Testis (tissue), 2 donors: ENCODE measurements at regions not wholly inside any gene's neighbourhood (a gene's known extent, or its start where the extent isn't known, plus 50 kb on each side); places are given as distances from the start of the nearest gene placed in this dataset.

Source experiments
- DNase-seq: peaks from one replicate; pipeline ENCODE4 v3.0.0-alpha.2; 2019
- H3K27ac ChIP-seq, 2 donors: fragments of 200-600 bp; sonication (generic); one replicate each; pipeline ENCODE4 v1.5.1; 2019
- H3K27me3 ChIP-seq: fragments of 200-600 bp; sonication (generic); one replicate; pipeline ENCODE4 v1.5.1; 2019
- H3K36me3 ChIP-seq: fragments of 200-600 bp; sonication (generic); one replicate; pipeline ENCODE4 v1.5.1; 2017; ENCODE audit warnings: low read depth; ENCODE audit errors: missing control alignments
- H3K4me1 ChIP-seq: fragments of 200-600 bp; sonication (generic); one replicate; pipeline ENCODE4 v1.5.1; 2019
- H3K4me3 ChIP-seq, 2 donors: fragments of 200-600 bp; sonication (generic); one replicate each; pipeline ENCODE4 v1.5.1; 2017 to 2019
- H3K9me3 ChIP-seq: fragments of 200-600 bp; sonication (generic); one replicate; pipeline ENCODE4 v1.5.1; 2017
- POLR2A ChIP-seq: fragments of 450-650 bp; IDR thresholded peaks from one replicate; pipeline ENCODE4 v1.6.1; 2017; ENCODE audit warnings: antibody characterized with exemption, mild to moderate bottlenecking, moderate library complexity
- WGBS, 2 donors: methylation state at CpG; one replicate each; pipeline ENCODE4 v1.1.5; 2018; 5-methylcytosine and 5-hydroxymethylcytosine counted together
- intact Hi-C: fragments of 100-400 bp; cut with DNase I; formaldehyde crosslinking; loops from one replicate; pipeline ENCODE4 v1.15.1; 2023; ENCODE audit warnings: low total_unique reads
- TF ChIP-seq, protein P1 (sequence below), 3 experiments: fragments of 450-650 bp in 2 of 3; fragments of 200-600 bp in 1 of 3; sonication (generic) in 1 of 3; IDR thresholded peaks; one replicate each; pipeline ENCODE4 v1.5.1; 2016 to 2019; ENCODE audit warnings: antibody characterized with exemption in 3 of 3, mild to moderate bottlenecking in 2 of 3, moderate library complexity in 1 of 3

DNA sequence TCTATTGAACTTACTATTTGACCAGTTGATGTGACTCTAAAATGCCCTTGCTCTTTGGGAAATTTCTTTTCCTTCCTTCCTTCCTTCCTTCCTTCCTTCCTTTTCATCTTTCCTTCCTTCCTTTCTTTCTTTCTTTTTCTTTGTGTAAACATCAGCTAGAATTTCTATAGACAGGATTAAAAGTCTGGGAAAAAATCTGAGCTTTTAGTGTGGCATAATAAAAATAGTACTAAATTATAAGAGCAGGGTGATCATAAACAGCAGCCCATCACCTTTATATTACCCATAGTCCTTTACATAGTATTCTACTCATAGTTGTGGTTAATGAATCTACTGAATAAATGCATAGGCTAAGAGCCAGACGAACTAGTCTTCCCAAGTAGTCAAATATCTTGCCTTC is 281.0 kb upstream of the DAB1 start:
- DNase-seq: no peak
- Histone ChIP-seq H3K4me3 (no peak overlapping the region), H3K4me1 (no peaks in the 10 kb centered on the region), H3K27me3 (no peaks in the 10 kb centered on the region), H3K27ac (no peak overlapping the region), H3K9me3 (no peaks in the 10 kb centered on the region), H3K36me3 (no peaks in the 10 kb centered on the region)
- WGBS, 2 donors: 60 to 80% methylated on average over 1 of the region's 1 CpG
- TF ChIP-seq, protein P1, sequence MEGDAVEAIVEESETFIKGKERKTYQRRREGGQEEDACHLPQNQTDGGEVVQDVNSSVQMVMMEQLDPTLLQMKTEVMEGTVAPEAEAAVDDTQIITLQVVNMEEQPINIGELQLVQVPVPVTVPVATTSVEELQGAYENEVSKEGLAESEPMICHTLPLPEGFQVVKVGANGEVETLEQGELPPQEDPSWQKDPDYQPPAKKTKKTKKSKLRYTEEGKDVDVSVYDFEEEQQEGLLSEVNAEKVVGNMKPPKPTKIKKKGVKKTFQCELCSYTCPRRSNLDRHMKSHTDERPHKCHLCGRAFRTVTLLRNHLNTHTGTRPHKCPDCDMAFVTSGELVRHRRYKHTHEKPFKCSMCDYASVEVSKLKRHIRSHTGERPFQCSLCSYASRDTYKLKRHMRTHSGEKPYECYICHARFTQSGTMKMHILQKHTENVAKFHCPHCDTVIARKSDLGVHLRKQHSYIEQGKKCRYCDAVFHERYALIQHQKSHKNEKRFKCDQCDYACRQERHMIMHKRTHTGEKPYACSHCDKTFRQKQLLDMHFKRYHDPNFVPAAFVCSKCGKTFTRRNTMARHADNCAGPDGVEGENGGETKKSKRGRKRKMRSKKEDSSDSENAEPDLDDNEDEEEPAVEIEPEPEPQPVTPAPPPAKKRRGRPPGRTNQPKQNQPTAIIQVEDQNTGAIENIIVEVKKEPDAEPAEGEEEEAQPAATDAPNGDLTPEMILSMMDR (IDR thresholded peaks at IDR 0.05): no peak
- no peak for TF ChIP-seq POLR2A
- intact Hi-C loops: loop anchor here (5.0 kb wide), 1 partner anchor 222 kb away; no protein-coding TSS in a partner anchor

DNA sequence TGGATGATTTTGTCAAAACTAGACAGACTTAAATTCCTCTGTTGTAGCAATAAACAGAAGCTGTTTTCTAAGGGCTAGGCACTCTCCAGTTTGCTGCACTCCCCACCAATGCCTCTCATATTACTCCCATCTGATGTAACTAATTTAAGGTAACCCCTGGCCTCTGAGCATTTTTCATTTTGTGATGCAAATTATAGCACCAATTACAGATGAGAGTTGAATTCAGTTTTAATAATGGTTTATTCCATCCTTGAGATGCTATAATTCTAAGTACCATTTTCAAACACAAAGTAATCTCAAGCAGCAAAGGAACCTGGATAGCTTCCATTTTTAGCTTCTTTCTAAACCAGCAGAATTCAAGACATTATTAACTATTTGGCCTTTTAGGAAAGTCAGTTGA is 280.4 kb upstream of the DAB1 start:
- Histone ChIP-seq H3K27me3 (no peaks in the 10 kb centered on the region), H3K27ac (no peak overlapping the region), H3K9me3 (no peaks in the 10 kb centered on the region), H3K36me3 (no peaks in the 10 kb centered on the region), H3K4me3 (no peak overlapping the region), H3K4me1 (no peaks in the 10 kb centered on the region)
- intact Hi-C loops: no loop called here
- TF ChIP-seq POLR2A: no peak
- TF ChIP-seq, protein P1 (IDR thresholded peaks at IDR 0.05): no peak
- no peak for DNase-seq

DNA sequence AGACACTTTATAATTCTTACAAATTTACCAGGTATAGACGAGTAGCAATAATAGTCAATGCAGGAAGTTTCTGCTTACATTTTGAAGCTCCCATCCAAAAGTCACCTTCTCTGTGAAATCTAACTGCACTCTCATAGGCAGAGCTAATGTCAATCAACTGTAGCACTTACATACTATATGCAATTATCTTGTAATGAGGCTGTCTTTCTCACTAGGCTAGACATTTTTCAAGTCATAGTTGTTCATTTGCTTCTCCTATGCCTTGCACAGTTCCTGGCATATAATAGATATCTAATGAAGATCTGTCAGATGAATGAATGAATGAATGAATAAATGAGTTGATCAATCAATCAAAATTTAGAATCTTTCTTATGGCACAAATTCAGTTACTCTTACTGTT is 273.0 kb upstream of the DAB1 start:
- Histone ChIP-seq H3K36me3 (no peaks in the 10 kb centered on the region), H3K27me3 (no peaks in the 10 kb centered on the region), H3K27ac (no peak overlapping the region), H3K4me3 (no peak overlapping the region), H3K9me3 (no peaks in the 10 kb centered on the region), H3K4me1 (no peaks in the 10 kb centered on the region)
- WGBS, 2 donors: 87 to 91% methylated on average over 1 of the region's 1 CpG
- DNase-seq: no peak
- no peak for TF ChIP-seq POLR2A
- TF ChIP-seq, protein P1 (IDR thresholded peaks at IDR 0.05): no peak
- intact Hi-C loops: no loop called here

DNA sequence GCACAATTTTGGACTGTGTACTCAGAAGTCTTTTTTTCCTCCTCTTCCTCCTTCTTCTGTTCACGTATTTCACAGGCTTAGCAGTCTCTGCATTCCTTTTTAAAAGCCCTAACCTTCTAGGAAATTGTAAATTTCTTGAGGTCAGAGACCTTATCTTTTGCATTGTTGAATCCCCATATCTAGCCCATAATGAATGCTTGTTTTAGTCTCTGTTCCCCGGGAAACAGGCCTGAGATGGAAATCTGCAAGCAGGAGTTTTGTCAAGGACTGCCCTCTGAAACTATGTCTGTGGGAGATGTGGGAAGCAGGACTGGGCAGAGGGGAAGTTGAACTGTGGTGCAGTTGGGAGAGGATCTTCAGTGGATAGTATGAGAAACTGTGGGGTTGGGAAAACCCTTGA is 272.2 kb upstream of the DAB1 start:
- H3K27me3 ChIP-seq: no peaks in the 10 kb centered on the region
- no peak overlapping the region for H3K27ac ChIP-seq
- no peak overlapping the region for H3K4me3 ChIP-seq
- H3K36me3 ChIP-seq: no peaks in the 10 kb centered on the region
- no peaks in the 10 kb centered on the region for H3K9me3 ChIP-seq
- H3K4me1 ChIP-seq: no peaks in the 10 kb centered on the region
- 29 to 30% methylated on average over 2 of the region's 2 CpGs for WGBS, 2 donors
- DNase-seq: no peak
- intact Hi-C loops: no loop called here
- TF ChIP-seq, protein P1 (IDR thresholded peaks at IDR 0.05): no peak
- TF ChIP-seq POLR2A: no peak

DNA sequence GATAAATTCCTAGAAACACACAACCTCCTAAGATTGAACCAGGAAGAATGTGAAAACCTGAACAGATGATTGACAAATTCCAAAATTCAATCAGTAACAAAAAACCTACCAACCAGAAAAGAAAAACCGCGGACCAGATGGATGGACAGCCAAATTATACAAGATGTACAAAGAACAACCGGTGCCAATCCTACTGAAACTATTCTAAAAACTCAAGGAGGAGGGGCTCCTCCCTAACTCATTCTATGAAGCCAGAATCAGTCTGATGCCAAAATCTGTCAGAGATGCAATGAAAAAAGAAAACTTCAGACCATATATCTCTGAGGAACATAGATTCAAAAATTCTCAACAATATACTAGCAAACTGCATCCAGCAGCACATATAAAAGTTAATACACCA is 262.4 kb upstream of the DAB1 start:
- Histone ChIP-seq H3K4me1 (no peaks in the 10 kb centered on the region), H3K27ac (no peak overlapping the region), H3K4me3 (no peak overlapping the region), H3K9me3 (no peaks in the 10 kb centered on the region), H3K27me3 (no peaks in the 10 kb centered on the region), H3K36me3 (no peaks in the 10 kb centered on the region)
- no peak for DNase-seq
- 88 to 90% methylated on average over 3 of the region's 3 CpGs for WGBS, 2 donors
- TF ChIP-seq, protein P1 (IDR thresholded peaks at IDR 0.05): no peak
- no peak for TF ChIP-seq POLR2A
- intact Hi-C loops: no loop called here
